HG03575 (cell line): ENCODE measurements at regions not wholly inside any gene's neighbourhood (a gene's known extent, or its start where the extent isn't known, plus 50 kb on each side); places are given as distances from the start of the nearest gene placed in this dataset.

Experiments
- ATAC-seq: cut with Tn5 transposase; IDR thresholded peaks from one replicate; pipeline ENCODE4 v1.9.1; 2021; ENCODE audit not compliant: unreplicated experiment, insufficient number of reproducible peaks, low FRiP score; ENCODE audit errors: extremely low read depth

DNA sequence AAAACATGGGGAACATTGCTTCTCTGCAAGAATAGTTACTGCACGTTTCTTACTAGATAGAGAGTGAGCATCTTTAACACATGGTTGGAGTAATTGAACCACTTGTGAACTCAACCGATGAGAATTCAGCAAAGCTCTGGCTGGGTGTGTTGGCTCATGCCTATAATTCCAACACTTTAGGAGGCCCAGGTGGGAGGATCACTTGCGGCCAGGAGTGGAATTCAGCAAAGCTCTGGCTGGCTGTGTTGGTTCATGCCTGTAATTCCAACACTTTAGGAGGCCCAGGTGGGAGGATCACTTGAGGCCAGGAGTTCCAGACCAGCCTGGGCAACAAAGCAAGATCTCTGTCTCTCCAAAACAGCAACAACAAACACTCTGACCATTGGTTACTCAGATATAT is 865.9 kb downstream of the KCNJ2 start:
- no peak for ATAC-seq

GRCh38 chr17:71037386-71037785 is 868.1 kb downstream of the KCNJ2 start:
- ATAC-seq: no peak

DNA sequence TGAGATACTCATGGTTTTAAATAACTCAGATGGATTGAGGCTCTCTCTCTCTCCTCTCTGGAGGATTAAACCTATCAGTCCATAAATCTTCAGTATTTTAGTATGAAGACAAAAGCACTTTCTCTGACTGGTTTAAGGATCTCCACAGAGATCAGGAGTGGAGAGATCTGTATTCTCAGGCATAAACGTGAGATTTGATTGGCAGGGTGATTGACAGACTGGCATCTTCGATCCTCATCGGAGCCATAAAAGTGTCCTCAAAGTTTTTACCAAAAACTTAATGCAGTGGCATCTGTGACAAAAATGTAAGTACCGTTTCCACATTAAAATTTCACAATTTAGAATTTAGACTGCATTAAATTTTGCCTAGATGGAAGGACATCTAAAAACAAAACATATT is 870.1 kb downstream of the KCNJ2 start:
- ATAC-seq: no peak

- ATAC-seq: no peak
These were observed 883.6 kb downstream of the KCNJ2 start for GRCh38 chr17:71052971-71053370.

DNA sequence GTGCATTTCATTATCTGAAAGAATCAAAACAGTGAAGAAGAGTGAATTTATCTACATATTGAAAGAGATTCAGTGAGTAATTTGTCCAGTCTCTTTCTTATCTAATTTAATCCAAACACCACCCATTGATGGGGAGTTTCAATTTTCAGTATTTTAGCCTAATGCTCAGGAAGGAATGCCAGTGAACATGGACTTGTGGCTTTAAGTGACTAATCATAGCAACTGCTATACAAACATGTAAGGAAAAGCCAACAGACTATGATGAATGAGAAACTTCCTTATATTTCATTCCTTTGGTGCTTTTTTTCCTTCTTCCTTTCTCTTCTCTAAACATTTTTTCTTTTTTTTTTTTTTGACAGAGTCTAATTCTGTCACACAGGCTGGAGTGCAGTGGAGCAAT is 885.8 kb downstream of the KCNJ2 start:
- ATAC-seq: no peak

GRCh38 chr17:71057448-71057847 is 888.1 kb downstream of the KCNJ2 start:
- no peak for ATAC-seq

- ATAC-seq: no peak
These were observed 888.6 kb downstream of the KCNJ2 start for GRCh38 chr17:71057938-71058337.

GRCh38 chr17:71063127-71063526 is 893.8 kb downstream of the KCNJ2 start:
- ATAC-seq: no peak

DNA sequence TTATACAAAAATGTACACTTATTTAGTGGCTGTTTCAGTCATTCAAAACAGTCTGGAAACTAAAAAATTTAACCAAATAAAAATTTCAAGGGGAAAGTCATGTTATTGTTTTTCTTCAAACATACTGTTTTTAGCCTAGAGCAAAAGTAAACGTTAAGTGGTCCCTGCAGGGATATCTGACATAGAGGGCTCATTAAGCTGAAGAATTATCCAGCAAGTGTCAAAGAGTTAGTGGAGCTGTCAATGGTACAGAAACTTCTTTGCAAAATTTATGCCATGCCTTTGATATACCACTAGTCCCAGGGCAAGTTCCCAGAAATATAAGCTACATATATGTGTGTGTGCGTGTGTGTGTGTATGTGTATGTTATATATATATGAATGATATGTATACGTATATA is 894.2 kb downstream of the KCNJ2 start:
- no peak for ATAC-seq

GRCh38 chr17:71067669-71068407 is 898.5 kb downstream of the KCNJ2 start:
- no peak for ATAC-seq

DNA sequence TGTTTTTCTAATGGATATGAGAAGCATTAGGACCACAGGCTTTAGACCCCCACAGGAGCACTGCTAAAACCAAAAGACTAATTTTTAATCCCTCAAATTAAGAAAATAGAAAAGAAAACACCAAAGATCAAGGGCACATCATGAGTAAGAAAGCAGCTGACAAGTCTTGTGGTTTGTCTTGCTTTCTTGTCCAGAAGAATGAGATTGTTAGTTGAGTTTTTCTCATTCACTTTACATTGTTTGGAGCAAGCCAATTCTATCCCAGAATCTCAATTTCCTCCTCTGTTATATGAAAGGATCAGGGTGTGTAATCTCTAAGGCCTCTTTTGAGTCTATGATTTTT is 899.0 kb downstream of the KCNJ2 start:
- no peak for ATAC-seq

- no peak for ATAC-seq
These were observed 901.7 kb downstream of the KCNJ2 start for GRCh38 chr17:71071041-71071440.

DNA sequence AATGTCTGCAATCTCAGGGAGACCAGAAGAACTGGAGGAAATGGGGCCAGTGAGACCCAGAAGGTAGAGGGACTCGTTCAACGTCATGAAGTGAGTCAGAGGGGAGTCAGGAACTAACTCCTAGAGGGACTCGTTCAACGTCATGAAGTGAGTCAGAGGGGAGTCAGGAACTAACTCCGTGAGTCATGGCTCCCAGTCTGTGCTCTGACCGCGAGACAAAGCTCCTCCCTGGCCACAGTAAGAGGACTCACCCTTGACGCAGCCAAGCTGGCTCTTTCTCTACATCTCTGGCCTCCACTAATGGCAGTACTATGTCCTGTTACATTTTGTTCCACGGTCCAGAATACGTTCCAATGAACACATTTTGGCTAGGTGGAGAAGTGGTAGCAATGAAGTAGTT is 902.5 kb downstream of the KCNJ2 start:
- ATAC-seq: no peak

- no peak for ATAC-seq
These were observed 911.6 kb downstream of the KCNJ2 start for GRCh38 chr17:71080937-71081336.

- no peak for ATAC-seq
These were observed 912.3 kb downstream of the KCNJ2 start for GRCh38 chr17:71081666-71082065.

GRCh38 chr17:71084219-71084618 is 914.9 kb downstream of the KCNJ2 start:
- no peak for ATAC-seq

DNA sequence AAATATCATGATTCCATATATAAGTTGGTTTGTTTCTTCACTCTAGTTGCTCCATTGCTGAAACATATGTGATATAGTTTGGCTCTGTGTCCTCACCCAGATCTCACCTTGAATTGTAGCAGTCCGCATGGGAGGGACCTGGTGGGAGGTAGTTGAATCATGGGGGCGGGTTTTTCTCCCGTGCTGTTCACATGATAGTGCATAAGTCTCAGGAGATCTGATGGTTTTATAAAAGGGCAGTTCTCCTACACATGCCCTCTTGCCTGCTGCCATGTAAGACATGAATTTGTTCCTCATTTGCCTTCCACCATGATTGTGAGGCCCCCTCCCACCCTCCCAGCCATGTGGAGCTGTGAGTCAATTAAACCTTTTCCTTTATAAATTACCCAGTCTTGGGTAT is 915.5 kb downstream of the KCNJ2 start:
- ATAC-seq: no peak

DNA sequence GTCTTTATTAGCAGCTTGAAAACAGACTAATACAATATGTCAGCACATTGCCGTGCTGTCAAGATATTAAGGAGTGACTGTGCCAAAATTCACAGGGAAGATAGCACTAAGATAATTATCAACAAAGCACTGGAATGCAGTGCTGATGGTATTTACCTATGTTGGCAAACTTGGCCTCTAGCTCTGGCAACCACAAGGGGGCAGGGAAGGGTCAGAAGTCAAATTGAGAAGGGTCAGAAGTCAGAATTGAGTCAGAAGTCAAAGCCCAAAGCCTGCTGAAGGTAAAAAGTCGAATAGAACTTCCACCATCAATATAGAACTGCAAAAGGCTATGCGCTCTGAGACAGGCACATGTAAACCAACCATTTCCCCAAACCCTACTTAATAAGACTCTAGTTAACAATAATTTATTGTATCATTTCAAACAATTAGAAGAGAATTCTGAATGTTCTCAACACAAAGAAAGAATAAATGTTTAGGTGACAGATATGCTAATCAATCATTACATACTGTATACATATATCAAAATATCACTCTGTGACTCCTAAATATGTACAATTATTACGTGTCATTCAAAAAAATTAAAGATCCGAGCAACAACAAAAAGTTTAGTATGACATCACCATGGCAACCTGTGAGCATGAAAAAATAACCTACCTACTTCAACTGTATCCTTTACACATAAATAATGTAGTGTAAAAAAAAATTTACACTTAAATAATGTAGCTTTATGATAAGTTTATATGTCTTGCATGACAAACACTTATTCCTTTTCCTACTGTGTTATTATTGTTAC is 916.1 kb downstream of the KCNJ2 start:
- ATAC-seq: no peak

GRCh38 chr17:71089431-71089830 is 920.1 kb downstream of the KCNJ2 start:
- ATAC-seq: no peak

GRCh38 chr17:71098071-71098470 is 928.7 kb downstream of the KCNJ2 start:
- ATAC-seq: no peak
